H9 (cell line): ENCODE measurements at regions not wholly inside any gene's neighbourhood (a gene's known extent, or its start where the extent isn't known, plus 50 kb on each side); places are given as distances from the start of the nearest gene placed in this dataset.

Source experiments
- DNase-seq: peaks from one replicate; pipeline ENCODE4 v3.0.0-alpha.2; 2017
- H2AFZ ChIP-seq: one replicate; pipeline ENCODE4 v1.6.1; 2013; ENCODE audit warnings: mild to moderate bottlenecking, low read length, control low read depth, moderate library complexity
- H2AK5ac ChIP-seq: 2 replicates; pipeline ENCODE4 v1.6.1; 2013; ENCODE audit warnings: low read length, control low read depth, mixed read lengths; ENCODE audit not compliant: insufficient read length
- H2BK120ac ChIP-seq: one replicate; pipeline ENCODE4 v1.6.1; 2013; ENCODE audit warnings: low read depth, mild to moderate bottlenecking, low read length, control low read depth, inconsistent platforms; ENCODE audit not compliant: poor library complexity, severe bottlenecking
- H2BK12ac ChIP-seq: 2 replicates; pipeline ENCODE4 v1.6.1; 2013; ENCODE audit warnings: low read length, control low read depth, mixed read lengths, low read depth; ENCODE audit not compliant: insufficient read length
- H2BK15ac ChIP-seq: 2 replicates; pipeline ENCODE4 v1.6.1; 2013; ENCODE audit warnings: low read depth, low read length, control low read depth
- H2BK20ac ChIP-seq: one replicate; pipeline ENCODE4 v1.6.1; 2013; ENCODE audit warnings: low read depth, mild to moderate bottlenecking, low read length, control low read depth, inconsistent platforms; ENCODE audit not compliant: poor library complexity, severe bottlenecking
- H2BK5ac ChIP-seq: 2 replicates; pipeline ENCODE4 v1.6.1; 2013; ENCODE audit warnings: low read length, control low read depth, mixed read lengths; ENCODE audit not compliant: insufficient read length
- H3K14ac ChIP-seq: 2 replicates; pipeline ENCODE4 v1.6.1; 2013; ENCODE audit warnings: low read length, control low read depth; ENCODE audit not compliant: insufficient read depth
- H3K18ac ChIP-seq: 2 replicates; pipeline ENCODE4 v1.6.1; 2013; ENCODE audit warnings: low read depth, mild to moderate bottlenecking, mixed read lengths, low read length, control low read depth; ENCODE audit not compliant: insufficient read length
- H3K23ac ChIP-seq: 2 replicates; pipeline ENCODE4 v1.6.1; 2013; ENCODE audit warnings: low read length, control low read depth, mixed read lengths, low read depth; ENCODE audit not compliant: insufficient read length
- H3K23me2 ChIP-seq: 2 replicates; pipeline ENCODE4 v1.6.1; 2013; ENCODE audit warnings: low read depth, mild to moderate bottlenecking, mixed read lengths, low read length, control low read depth; ENCODE audit not compliant: insufficient read length, poor library complexity, severe bottlenecking
- H3K27ac ChIP-seq: 2 replicates; pipeline ENCODE4 v1.5.1; 2013; ENCODE audit warnings: low read length, control low read depth, mixed read lengths, low read depth; ENCODE audit not compliant: insufficient read length
- H3K27me3 ChIP-seq: 2 replicates; pipeline ENCODE4 v1.6.1; 2013; ENCODE audit warnings: low read length, control low read depth, inconsistent platforms; ENCODE audit not compliant: insufficient read depth
- H3K4ac ChIP-seq: 2 replicates; pipeline ENCODE4 v1.6.1; 2013; ENCODE audit warnings: low read depth, mild to moderate bottlenecking, control low read depth, inconsistent platforms, low read length, moderate library complexity
- H3K4me1 ChIP-seq: 2 replicates; pipeline ENCODE4 v1.6.1; 2013; ENCODE audit warnings: low read length, control low read depth, inconsistent platforms; ENCODE audit not compliant: insufficient read depth
- H3K4me2 ChIP-seq: 2 replicates; pipeline ENCODE4 v1.6.1; 2013; ENCODE audit warnings: low read length, control low read depth, mixed read lengths; ENCODE audit not compliant: insufficient read length, insufficient read depth
- H3K56ac ChIP-seq: 2 replicates; pipeline ENCODE4 v1.6.1; 2013; ENCODE audit warnings: low read depth, mild to moderate bottlenecking, mixed read lengths, low read length, control low read depth; ENCODE audit not compliant: insufficient read length
- H3K79me1 ChIP-seq: 2 replicates; pipeline ENCODE4 v1.6.1; 2013; ENCODE audit warnings: low read depth, mild to moderate bottlenecking, moderate library complexity, low read length, control low read depth, inconsistent platforms; ENCODE audit not compliant: insufficient read depth, poor library complexity, severe bottlenecking
- H3K79me2 ChIP-seq: 2 replicates; pipeline ENCODE4 v1.6.1; 2013; ENCODE audit warnings: low read length, control low read depth, inconsistent platforms; ENCODE audit not compliant: insufficient read depth
- H3K9ac ChIP-seq: 2 replicates; pipeline ENCODE4 v1.6.1; 2013; ENCODE audit warnings: low read length, control low read depth, mixed read lengths; ENCODE audit not compliant: insufficient read length; ENCODE audit errors: extremely low read depth
- H3K9me3 ChIP-seq: one replicate; pipeline ENCODE4 v1.6.1; 2013; ENCODE audit warnings: low read depth, low read length, inconsistent platforms; ENCODE audit not compliant: control insufficient read depth
- H3T11ph ChIP-seq: one replicate; pipeline ENCODE4 v1.6.1; 2013; ENCODE audit warnings: mild to moderate bottlenecking, low read length, control low read depth, inconsistent platforms
- H4K20me1 ChIP-seq: one replicate; pipeline ENCODE4 v1.6.1; 2013; ENCODE audit not compliant: control insufficient read depth, insufficient read length, insufficient read depth
- H4K5ac ChIP-seq: 2 replicates; pipeline ENCODE4 v1.6.1; 2013; ENCODE audit warnings: low read depth, mild to moderate bottlenecking, mixed read lengths, low read length, control low read depth; ENCODE audit not compliant: insufficient read length
- H4K8ac ChIP-seq: replicated peaks from 2 replicates; pipeline ENCODE4 v1.6.1; 2013; ENCODE audit warnings: low read length, control low read depth, mixed read lengths, low read depth; ENCODE audit not compliant: insufficient read length
- H4K91ac ChIP-seq: 2 replicates; pipeline ENCODE4 v1.6.1; 2013; ENCODE audit warnings: low read depth, mild to moderate bottlenecking, moderate library complexity, mixed read lengths, low read length, control low read depth; ENCODE audit not compliant: insufficient read length
- H3K27ac Mint-ChIP-seq, 3 experiments: 2 replicates in 2 of 3; 3 replicates in 1 of 3; pipeline ENCODE4 v1.8.0; 2020 to 2021; ENCODE audit warnings: mixed read lengths in 3 of 3, mild to moderate bottlenecking in 1 of 3, moderate library complexity in 1 of 3
- H3K27me3 Mint-ChIP-seq: 2 replicates; pipeline ENCODE4 v1.8.0; 2021; ENCODE audit warnings: low read depth, mild to moderate bottlenecking, moderate library complexity, mixed read lengths
- H3K36me3 Mint-ChIP-seq, 3 experiments: 2 replicates in 2 of 3; 3 replicates in 1 of 3; pipeline ENCODE4 v1.8.0; 2020 to 2021; ENCODE audit warnings: low read depth in 3 of 3, mixed read lengths in 3 of 3; ENCODE audit not compliant: insufficient read depth in 1 of 3
- H3K4me1 Mint-ChIP-seq, 2 experiments: 2 replicates each; pipeline ENCODE4 v1.8.0; 2020; ENCODE audit warnings: mixed read lengths in 2 of 2
- H3K4me3 Mint-ChIP-seq, 2 experiments: 2 replicates in 1 of 2; 3 replicates in 1 of 2; pipeline ENCODE4 v1.8.0; 2020 to 2021; ENCODE audit warnings: mild to moderate bottlenecking in 2 of 2, mixed read lengths in 2 of 2, moderate library complexity in 1 of 2
- H3K9me3 Mint-ChIP-seq, 2 experiments: 2 replicates in 1 of 2; 3 replicates in 1 of 2; pipeline ENCODE4 v1.8.0; 2020; ENCODE audit warnings: mild to moderate bottlenecking in 2 of 2, mixed read lengths in 2 of 2, moderate library complexity in 1 of 2
- TF ChIP-seq, protein P1 (sequence below): fragments of 200-600 bp; sonication (generic); conservative IDR thresholded peaks from 3 replicates; pipeline ENCODE4 v1.8.0; 2021; ENCODE audit warnings: antibody characterized with exemption, mild to moderate bottlenecking

DNA sequence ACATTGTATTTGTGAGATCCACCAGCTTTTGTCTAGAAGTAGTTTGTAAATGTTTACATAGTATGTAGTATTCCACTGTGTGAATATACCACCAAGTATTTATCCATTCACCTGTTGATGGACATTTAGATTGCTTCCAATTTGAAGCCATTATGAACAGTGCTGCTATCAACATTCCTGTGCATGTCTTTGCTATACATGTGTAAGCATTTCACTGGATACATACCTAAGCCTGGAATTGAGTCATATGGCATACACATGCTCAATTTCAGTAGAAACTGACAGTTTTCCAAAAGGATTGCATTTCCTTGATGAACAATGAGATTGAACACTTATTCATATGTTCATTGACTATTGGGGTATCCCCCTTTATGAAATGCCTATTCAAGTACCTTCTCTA, 540.6 kb upstream of the SOX9 start:
- H3K9me3 Mint-ChIP-seq: peaks cover 10 to 11% of the 10 kb centered on the region in 2 experiments
- Histone ChIP-seq H4K20me1 (no peaks in the 10 kb centered on the region), H4K8ac (no peak overlapping the region), H2BK120ac (no peak overlapping the region), H3K56ac (no peak overlapping the region), H3K18ac (no peak overlapping the region), H4K5ac (no peak overlapping the region), H3K79me2 (no peaks in the 10 kb centered on the region), H2BK15ac (no peak overlapping the region), H3K23ac (no peak overlapping the region), H3K9me3 (no peaks in the 10 kb centered on the region), H3K27ac (no peak overlapping the region), H3K4me1 (peaks cover 3% of the 10 kb centered on the region; the same call in 1 of the 2 replicates), H3K14ac (no peak overlapping the region), H2BK12ac (no peak overlapping the region), H3K4ac (no peak overlapping the region), H3K79me1 (no peaks in the 10 kb centered on the region), H3K27me3 (no peaks in the 10 kb centered on the region), H3K4me2 (no peak overlapping the region), H2AK5ac (no peak overlapping the region), H2BK20ac (no peak overlapping the region), H2BK5ac (no peak overlapping the region), H3K23me2 (no peaks in the 10 kb centered on the region), H3K9ac (no peak overlapping the region), H3T11ph (no peak overlapping the region), H4K91ac (no peak overlapping the region), H2AFZ (no peak overlapping the region)
- H3K36me3 Mint-ChIP-seq: peaks cover 0 to 18% (median 5%) of the 10 kb centered on the region in 3 experiments; a peak in 2 of 7 replicates
- DNase-seq: no peak
- TF ChIP-seq, protein P1, sequence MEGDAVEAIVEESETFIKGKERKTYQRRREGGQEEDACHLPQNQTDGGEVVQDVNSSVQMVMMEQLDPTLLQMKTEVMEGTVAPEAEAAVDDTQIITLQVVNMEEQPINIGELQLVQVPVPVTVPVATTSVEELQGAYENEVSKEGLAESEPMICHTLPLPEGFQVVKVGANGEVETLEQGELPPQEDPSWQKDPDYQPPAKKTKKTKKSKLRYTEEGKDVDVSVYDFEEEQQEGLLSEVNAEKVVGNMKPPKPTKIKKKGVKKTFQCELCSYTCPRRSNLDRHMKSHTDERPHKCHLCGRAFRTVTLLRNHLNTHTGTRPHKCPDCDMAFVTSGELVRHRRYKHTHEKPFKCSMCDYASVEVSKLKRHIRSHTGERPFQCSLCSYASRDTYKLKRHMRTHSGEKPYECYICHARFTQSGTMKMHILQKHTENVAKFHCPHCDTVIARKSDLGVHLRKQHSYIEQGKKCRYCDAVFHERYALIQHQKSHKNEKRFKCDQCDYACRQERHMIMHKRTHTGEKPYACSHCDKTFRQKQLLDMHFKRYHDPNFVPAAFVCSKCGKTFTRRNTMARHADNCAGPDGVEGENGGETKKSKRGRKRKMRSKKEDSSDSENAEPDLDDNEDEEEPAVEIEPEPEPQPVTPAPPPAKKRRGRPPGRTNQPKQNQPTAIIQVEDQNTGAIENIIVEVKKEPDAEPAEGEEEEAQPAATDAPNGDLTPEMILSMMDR: no peak
- no peaks in the 10 kb centered on the region for H3K27me3 Mint-ChIP-seq
- no peak overlapping the region for H3K4me3 Mint-ChIP-seq
- H3K4me1 Mint-ChIP-seq: peaks cover 7% of the 10 kb centered on the region in 2 experiments; a peak in 3 of 4 replicates
- H3K27ac Mint-ChIP-seq: no peak overlapping the region
